Loucy (cell line): ENCODE measurements at regions not wholly inside any gene's neighbourhood (a gene's known extent, or its start where the extent isn't known, plus 50 kb on each side); places are given as distances from the start of the nearest gene placed in this dataset.

Source experiments
- H2AFZ ChIP-seq: fragments of 200-600 bp; sonication (generic); 2 replicates; pipeline ENCODE4 v1.6.0; 2016; ENCODE audit warnings: antibody characterized with exemption, mild to moderate bottlenecking, low read length, moderate library complexity
- H3F3A ChIP-seq: fragments of 200-600 bp; 2 replicates; pipeline ENCODE4 v1.6.0; 2016; ENCODE audit warnings: antibody characterized with exemption, low read depth, mild to moderate bottlenecking
- H3K27me3 ChIP-seq: fragments of 200-600 bp; sonication (generic); 2 replicates; pipeline ENCODE4 v1.6.1; 2014; ENCODE audit warnings: low read length, mild to moderate bottlenecking; ENCODE audit not compliant: insufficient read depth, poor library complexity, severe bottlenecking
- H3K36me3 ChIP-seq: fragments of 200-600 bp; sonication (generic); 2 replicates; pipeline ENCODE4 v1.6.1; 2016; ENCODE audit warnings: low read length; ENCODE audit not compliant: insufficient read depth
- H3K4me1 ChIP-seq: fragments of 200-600 bp; sonication (generic); 2 replicates; pipeline ENCODE4 v1.5.1; 2014; ENCODE audit warnings: low read length, mild to moderate bottlenecking; ENCODE audit not compliant: insufficient read depth, poor library complexity, severe bottlenecking
- H3K4me2 ChIP-seq: fragments of 200-600 bp; sonication (generic); 2 replicates; pipeline ENCODE4 v1.6.0; 2014; ENCODE audit warnings: antibody characterized with exemption, low read length, low read depth, mild to moderate bottlenecking; ENCODE audit not compliant: poor library complexity, severe bottlenecking
- H3K4me3 ChIP-seq: fragments of 200-600 bp; sonication (generic); 2 replicates; pipeline ENCODE4 v1.5.1; 2014; ENCODE audit warnings: low read length, mild to moderate bottlenecking, mixed read lengths; ENCODE audit not compliant: poor library complexity, severe bottlenecking
- H3K79me2 ChIP-seq: fragments of 200-600 bp; sonication (generic); 2 replicates; pipeline ENCODE4 v1.6.1; 2014; ENCODE audit warnings: low read length; ENCODE audit not compliant: insufficient read depth
- H3K9ac ChIP-seq: fragments of 200-600 bp; sonication (generic); 2 replicates; pipeline ENCODE4 v1.6.0; 2014; ENCODE audit warnings: mild to moderate bottlenecking, low read depth, low read length, moderate library complexity; ENCODE audit not compliant: poor library complexity, severe bottlenecking
- H3K9me2 ChIP-seq: fragments of 200-600 bp; sonication (generic); replicated peaks from 2 replicates; pipeline ENCODE4 v1.6.1; 2016; ENCODE audit warnings: low read depth, low read length, mixed read lengths
- H3K9me3 ChIP-seq: fragments of 200-600 bp; sonication (generic); 2 replicates; pipeline ENCODE4 v1.6.1; 2014; ENCODE audit warnings: mild to moderate bottlenecking, antibody characterized with exemption, low read length, low read depth; ENCODE audit not compliant: insufficient read depth
- H4K20me1 ChIP-seq: fragments of 200-600 bp; sonication (generic); 2 replicates; pipeline ENCODE4 v1.6.0; 2014; ENCODE audit warnings: antibody characterized with exemption, low read length, mild to moderate bottlenecking; ENCODE audit not compliant: insufficient read depth, poor library complexity, severe bottlenecking
- CTCF ChIP-seq: fragments of 200-600 bp; sonication (generic); conservative IDR thresholded peaks from 2 replicates; pipeline ENCODE4 v1.5.1; 2014; ENCODE audit warnings: mild to moderate bottlenecking, antibody characterized with exemption, low read length
- EZH2phosphoT487 ChIP-seq: fragments of 200-600 bp; IDR thresholded peaks from 2 replicates; pipeline ENCODE4 v1.6.1; 2018; ENCODE audit warnings: antibody characterized with exemption, mild to moderate bottlenecking, moderate library complexity, borderline replicate concordance

- no peaks in the 10 kb centered on the region for H3K9me2 ChIP-seq
- H3K79me2 ChIP-seq: no peaks in the 10 kb centered on the region
- H3K9me3 ChIP-seq: peaks cover 15% of the 10 kb centered on the region; the same call in 1 of the 2 replicates
- TF ChIP-seq EZH2phosphoT487 (no peak), CTCF (no peak)
- no peaks in the 10 kb centered on the region for H3K27me3 ChIP-seq
- H4K20me1 ChIP-seq: no peaks in the 10 kb centered on the region
- no peak overlapping the region for H3K4me3 ChIP-seq
- H3K36me3 ChIP-seq: no peaks in the 10 kb centered on the region
- no peak overlapping the region for H3K4me2 ChIP-seq
- no peaks in the 10 kb centered on the region for H3K4me1 ChIP-seq
- H3K9ac ChIP-seq: no peak overlapping the region
- no peaks in the 10 kb centered on the region for H3F3A ChIP-seq
- no peak overlapping the region for H2AFZ ChIP-seq
Measured at GRCh38 chr12:34601689-34602088, 579.4 kb downstream of the ALG10 start.

- Histone ChIP-seq H3K9me3 (peaks cover 10% of the 10 kb centered on the region; the same call in 1 of the 2 replicates), H3K4me1 (no peaks in the 10 kb centered on the region), H2AFZ (no peak overlapping the region), H3F3A (no peaks in the 10 kb centered on the region), H3K9me2 (no peaks in the 10 kb centered on the region), H3K36me3 (no peaks in the 10 kb centered on the region), H3K27me3 (no peaks in the 10 kb centered on the region), H4K20me1 (no peaks in the 10 kb centered on the region), H3K9ac (no peak overlapping the region), H3K79me2 (no peaks in the 10 kb centered on the region), H3K4me2 (no peak overlapping the region), H3K4me3 (no peak overlapping the region)
- TF ChIP-seq CTCF (no peak), EZH2phosphoT487 (no peak)
Measured at GRCh38 chr12:34602213-34602940, 580.1 kb downstream of the ALG10 start.

- Histone ChIP-seq H3K4me3 (no peak overlapping the region), H3K9ac (no peak overlapping the region), H3K36me3 (no peaks in the 10 kb centered on the region), H3K4me2 (no peak overlapping the region), H3K9me3 (peaks cover 10% of the 10 kb centered on the region; the same call in 1 of the 2 replicates), H3K27me3 (no peaks in the 10 kb centered on the region), H3F3A (no peaks in the 10 kb centered on the region), H3K79me2 (no peaks in the 10 kb centered on the region), H3K9me2 (no peaks in the 10 kb centered on the region), H2AFZ (no peak overlapping the region), H3K4me1 (no peaks in the 10 kb centered on the region), H4K20me1 (no peaks in the 10 kb centered on the region)
- TF ChIP-seq CTCF (no peak), EZH2phosphoT487 (no peak)
Measured at GRCh38 chr12:34603382-34604035, 581.2 kb downstream of the ALG10 start.
